Uterus (tissue), 2 donors: ENCODE measurements at regions not wholly inside any gene's neighbourhood (a gene's known extent, or its start where the extent isn't known, plus 50 kb on each side); places are given as distances from the start of the nearest gene placed in this dataset.

ENCODE experiments used
- CTCF ChIP-seq, 4 experiments: fragments of 200-600 bp in 2 of 4; fragments of 450-650 bp in 2 of 4; sonication (generic) in 2 of 4; IDR thresholded peaks; one replicate each; pipeline ENCODE4 v1.5.1; 2016 to 2019; ENCODE audit warnings: antibody characterized with exemption in 4 of 4, mild to moderate bottlenecking in 2 of 4, moderate library complexity in 1 of 4
- POLR2A ChIP-seq, 2 donors: fragments of 450-650 bp; IDR thresholded peaks; one replicate each; pipeline ENCODE4 v1.6.1; 2016; ENCODE audit warnings: antibody characterized with exemption in 2 of 2, mild to moderate bottlenecking in 1 of 2, moderate library complexity in 1 of 2

DNA sequence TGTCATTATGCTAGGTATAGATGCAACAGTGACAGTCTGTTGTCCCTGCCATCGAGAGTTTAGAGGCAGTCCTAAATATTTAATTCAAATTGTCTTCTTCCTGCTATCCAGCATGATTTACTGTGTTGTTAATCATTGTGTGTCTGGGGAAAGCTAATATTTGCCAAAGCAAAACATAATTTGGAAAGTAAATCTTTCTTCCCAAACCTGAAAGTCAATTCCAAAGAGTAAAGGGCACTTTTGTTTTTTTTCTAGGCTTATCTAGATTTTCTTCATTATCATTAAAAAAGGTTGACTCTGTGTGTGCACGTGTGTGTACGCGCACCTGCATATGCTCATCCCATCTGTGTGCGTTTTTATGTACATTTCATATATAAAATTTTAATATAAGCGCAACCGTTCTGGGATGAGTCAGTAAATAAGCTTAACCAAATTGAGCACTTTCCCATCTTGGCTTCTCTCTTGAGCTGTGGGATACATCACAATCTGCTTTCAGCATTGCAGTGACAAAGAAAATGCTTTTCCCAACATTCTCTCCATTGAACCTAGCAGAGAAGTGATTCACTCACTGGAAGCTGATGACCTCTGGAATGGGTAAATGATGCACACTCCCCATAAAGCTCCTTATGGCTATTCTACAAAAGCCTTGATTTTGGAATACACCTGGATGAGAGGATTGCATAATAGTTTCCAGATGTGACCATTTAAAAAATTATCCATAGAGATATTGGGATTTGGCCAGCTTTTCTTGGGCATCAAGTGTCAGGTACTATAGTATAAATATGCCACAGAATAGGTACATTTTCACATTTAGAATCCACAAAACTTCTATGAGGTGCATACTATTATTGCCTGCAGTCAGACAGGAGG lies 488.4 kb downstream of the ADCYAP1 start:
- no peak for TF ChIP-seq CTCF (IDR thresholded peaks at IDR 0.05)
- no peak for TF ChIP-seq POLR2A (IDR thresholded peaks at IDR 0.05)
